ENCODE measurements at regions not wholly inside any gene's neighbourhood (a gene's known extent, or its start where the extent isn't known, plus 50 kb on each side); places are given as distances from the start of the nearest gene placed in this dataset.

DNA sequence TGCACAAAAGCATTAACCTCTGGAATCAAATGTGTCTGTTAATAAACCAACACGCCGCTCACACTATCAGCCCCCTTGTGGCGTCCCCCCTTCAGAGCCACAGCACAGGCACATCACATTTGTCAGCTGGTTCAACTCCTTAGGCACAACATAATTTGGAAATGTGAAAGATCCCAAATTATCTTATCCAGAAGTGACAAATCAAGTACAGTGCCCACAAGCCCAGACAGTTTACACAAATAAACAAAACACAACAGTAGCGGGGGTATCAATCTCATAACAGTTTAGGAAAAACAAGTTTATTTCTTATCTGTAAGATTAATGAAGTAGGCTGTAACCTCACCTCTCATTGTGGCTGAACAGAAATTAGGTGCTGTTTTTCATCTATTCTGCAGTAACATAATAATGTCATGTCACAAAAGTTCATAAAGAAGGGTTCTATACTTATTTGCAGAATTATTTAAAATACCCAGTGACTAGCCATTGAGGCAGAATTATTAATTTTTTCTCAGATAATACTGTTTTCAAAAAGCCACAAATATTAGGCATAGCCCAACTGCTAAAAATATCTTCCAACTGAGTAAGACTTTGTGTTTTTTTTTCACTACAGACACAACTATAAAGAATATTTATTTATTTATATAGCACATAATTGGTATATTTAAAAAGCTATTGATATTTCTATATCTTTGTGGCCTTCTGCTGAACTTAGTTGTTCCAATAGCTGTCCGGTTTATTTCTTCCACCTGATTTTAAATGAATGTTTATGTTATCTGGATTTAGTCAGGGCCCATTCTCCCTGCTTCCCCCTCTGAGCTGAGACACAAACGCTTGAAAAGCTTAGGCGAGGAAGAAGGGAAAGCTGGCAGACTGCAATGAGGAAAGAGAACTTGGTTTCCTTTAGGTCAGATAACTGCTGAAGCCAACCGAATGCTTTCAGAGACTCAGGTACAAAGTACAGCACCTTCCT is 214.7 kb downstream of the QDPR start:
- no peak for DNase-seq (ENCODE audit: low read depth in 1 of 2, low spot score in 1 of 2)

DNA sequence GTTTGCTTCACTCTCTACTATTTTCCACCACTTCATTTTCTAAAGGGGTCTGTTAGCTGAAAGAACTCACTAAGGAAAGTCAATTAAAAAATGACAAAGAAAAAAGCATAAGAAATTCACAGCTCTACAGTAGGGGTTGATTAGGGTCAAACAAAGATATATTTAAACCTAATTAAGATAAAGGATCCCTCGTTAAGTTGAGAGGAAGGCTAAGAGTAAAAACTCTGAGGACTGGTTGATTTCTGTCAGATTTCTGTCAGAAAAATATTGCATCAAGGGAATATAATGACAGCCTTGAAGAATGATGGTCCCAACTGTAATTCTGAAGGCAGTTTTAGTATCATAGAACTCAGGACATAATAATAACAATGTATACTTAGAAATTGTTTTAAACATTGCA is 218.0 kb downstream of the QDPR start:
- DNase-seq (ENCODE audit: low read depth in 1 of 2, low spot score in 1 of 2), result no peak

- no peak for DNase-seq (ENCODE audit: low read depth in 1 of 2, low spot score in 1 of 2)
These were observed 223.7 kb downstream of the QDPR start for GRCh38 chr4:17288151-17288550.

- DNase-seq (ENCODE audit: low read depth in 1 of 2, low spot score in 1 of 2), result no peak
These were observed 225.0 kb downstream of the QDPR start for GRCh38 chr4:17286752-17287460.

- no peak for DNase-seq (ENCODE audit: low read depth in 1 of 2, low spot score in 1 of 2)
These were observed 226.1 kb downstream of the QDPR start for GRCh38 chr4:17285747-17286146.

GRCh38 chr4:17284323-17285175 is 227.3 kb downstream of the QDPR start:
- DNase-seq (ENCODE audit: low read depth in 1 of 2, low spot score in 1 of 2), result no peak

- no peak for DNase-seq (ENCODE audit: low read depth in 1 of 2, low spot score in 1 of 2)
These were observed 228.1 kb downstream of the QDPR start for GRCh38 chr4:17283832-17284231.

- no peak for DNase-seq (ENCODE audit: low read depth in 1 of 2, low spot score in 1 of 2)
These were observed 228.6 kb downstream of the QDPR start for GRCh38 chr4:17283251-17283650.

DNA sequence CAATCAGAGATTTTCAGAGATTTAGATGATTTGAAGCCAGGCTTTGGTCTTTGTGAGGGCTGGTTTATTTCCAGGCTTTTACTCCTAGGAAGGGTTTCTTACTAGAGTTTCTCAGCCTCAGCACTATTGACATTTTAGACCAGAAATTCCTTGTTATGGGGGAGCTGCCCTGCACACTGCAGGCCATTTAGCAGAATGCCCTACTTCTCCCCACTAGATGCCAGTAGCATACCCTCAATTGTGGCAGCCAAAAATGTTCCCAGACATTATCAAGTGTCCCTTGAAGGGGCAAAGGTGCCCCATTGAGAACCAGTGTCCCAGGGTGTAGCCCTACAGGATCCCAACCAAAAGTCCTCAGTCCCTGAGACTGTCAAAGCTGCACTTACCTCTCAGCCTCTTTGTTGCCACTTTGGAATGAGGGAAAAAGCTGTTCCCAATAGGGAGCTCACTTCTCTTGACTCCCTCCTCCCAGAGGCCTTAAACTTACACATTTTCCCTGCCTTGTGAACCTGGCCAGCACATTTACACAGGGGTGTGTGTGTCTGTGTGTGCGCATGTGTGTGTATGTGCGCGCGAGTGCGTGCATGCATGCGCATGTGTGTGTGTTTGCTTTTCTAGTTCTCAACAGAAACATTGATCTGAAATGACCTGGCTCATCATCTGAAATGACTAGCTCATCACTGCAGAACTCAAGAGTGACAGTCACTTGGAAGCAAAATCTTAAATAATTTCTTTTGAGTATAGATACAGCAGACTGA is 231.4 kb downstream of the QDPR start:
- DNase-seq (ENCODE audit: low read depth in 1 of 2, low spot score in 1 of 2), result no peak

GRCh38 chr4:17276776-17277175 is 235.1 kb downstream of the QDPR start:
- DNase-seq (ENCODE audit: low read depth in 1 of 2, low spot score in 1 of 2), result no peak

DNA sequence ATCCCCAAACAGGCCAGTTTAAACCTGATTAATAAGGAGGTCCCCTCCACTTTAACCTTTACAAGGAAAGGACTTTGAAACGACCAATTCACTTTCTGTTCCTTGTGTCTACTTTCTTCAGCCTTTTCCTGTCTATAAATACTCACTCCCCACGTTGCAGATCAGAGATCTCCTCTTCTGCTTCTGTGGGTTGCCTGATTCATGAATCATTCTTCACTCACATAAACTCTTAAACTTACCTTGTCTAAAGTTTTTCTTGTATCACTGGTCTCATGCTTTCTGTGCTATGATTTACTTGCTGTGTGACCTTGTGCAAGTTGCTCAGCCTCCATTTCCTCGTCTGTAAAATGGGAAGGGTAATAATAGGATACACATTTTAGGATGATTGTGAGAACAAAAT is 236.1 kb downstream of the QDPR start:
- DNase-seq (ENCODE audit: low read depth in 1 of 2, low spot score in 1 of 2), result no peak

GRCh38 chr4:17273047-17273446 is 238.8 kb downstream of the QDPR start:
- DNase-seq (ENCODE audit: low read depth in 1 of 2, low spot score in 1 of 2), result no peak

GRCh38 chr4:17272154-17272553 is 239.7 kb downstream of the QDPR start:
- DNase-seq (ENCODE audit: low read depth in 1 of 2, low spot score in 1 of 2), result no peak

DNA sequence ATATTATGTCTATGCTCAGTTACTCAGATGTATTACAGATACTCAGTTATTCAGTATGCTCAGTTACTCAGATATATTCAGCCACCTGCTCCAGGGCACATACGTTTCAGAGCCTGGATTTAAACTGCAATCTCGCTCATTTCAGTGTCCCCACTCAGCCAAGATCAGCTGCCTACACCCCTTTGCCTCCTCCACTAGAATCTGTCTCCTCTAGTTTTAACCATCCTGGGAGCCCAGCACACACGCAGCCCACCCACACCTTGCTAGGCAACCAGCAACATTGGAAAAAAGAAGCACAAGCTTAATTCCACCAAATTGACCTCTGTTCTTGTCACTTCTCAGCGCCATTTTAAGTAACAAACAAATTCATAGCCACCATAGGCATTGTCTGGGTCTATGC is 246.2 kb downstream of the QDPR start:
- DNase-seq (ENCODE audit: low read depth in 1 of 2, low spot score in 1 of 2), result no peak

DNA sequence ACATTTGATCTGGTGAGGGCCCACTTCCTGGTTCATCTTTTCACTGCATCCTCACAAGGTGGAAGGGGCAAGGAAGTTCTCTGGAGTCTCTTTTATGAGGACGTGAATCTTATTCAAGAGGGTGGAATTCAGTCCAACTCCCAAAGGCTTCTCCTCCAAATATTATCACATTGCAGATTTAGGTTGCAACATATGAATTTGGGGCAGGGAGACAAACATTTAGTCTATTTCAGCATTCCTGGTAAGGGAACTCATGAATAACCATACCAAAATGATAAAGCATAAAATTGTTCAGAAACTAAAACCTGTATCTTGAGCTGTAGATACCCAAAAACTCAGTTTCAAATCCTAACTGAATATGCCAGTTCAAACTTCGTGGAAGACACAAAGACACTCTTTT is 246.8 kb downstream of the QDPR start:
- DNase-seq (ENCODE audit: low read depth in 1 of 2, low spot score in 1 of 2), result no peak

DNA sequence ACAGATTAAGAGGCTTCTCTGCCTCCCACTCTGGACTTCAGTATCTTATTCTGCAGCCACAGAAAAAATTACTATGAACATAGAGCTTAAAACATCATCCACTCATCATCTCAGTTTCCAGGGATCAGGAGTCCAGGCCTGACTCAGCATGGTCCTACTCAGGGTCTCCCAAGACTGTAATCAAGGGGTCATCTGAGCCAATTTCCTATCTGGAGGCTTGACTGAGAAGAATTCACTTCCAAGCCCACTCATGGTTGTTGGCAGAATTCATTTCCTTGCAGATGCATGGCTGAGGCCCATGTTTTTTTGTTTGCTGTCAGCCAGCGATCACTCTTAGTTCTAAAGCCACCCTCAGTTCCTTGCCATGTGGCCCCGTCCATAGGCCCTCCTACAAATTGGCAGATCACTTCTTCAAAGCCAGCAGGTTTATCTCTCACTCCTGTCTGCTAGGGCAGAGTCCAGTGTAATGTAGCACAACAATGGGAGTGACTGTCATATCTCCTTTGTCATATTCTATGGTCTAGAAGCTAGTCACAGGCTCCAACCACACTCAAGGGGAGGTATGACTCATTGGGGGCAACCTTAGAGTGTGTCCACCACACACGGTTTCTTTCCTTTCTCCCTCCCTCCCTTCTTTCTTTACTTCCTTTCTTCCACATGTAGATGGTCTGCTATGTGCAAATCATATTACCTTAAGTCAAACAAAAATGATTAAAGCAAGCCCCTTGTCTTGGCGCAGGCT is 251.6 kb downstream of the QDPR start:
- no peak for DNase-seq (ENCODE audit: low read depth in 1 of 2, low spot score in 1 of 2)

- DNase-seq (ENCODE audit: low read depth in 1 of 2, low spot score in 1 of 2), result no peak
These were observed 253.8 kb downstream of the QDPR start for GRCh38 chr4:17258106-17258505.

DNA sequence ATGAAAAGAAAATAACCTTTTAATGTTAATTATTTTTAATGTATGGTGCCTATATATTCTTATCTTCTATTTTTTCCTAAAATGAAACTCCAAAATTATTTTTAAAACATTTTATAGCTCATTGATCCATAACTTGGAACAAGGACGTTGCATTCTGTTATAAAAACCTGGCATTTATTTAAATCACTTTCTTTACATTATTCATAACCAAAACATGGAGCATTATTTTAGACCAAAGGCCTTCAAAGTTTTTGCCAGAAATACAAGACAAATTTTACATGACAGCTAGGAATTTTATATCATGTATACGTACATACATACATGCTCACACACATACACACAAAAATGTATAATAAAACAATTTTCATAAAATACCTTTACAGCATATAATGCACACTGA is 259.8 kb downstream of the QDPR start:
- DNase-seq (ENCODE audit: low read depth in 1 of 2, low spot score in 1 of 2), result no peak

GRCh38 chr4:17251101-17251500 is 260.8 kb downstream of the QDPR start:
- DNase-seq (ENCODE audit: low read depth in 1 of 2, low spot score in 1 of 2), result no peak

GRCh38 chr4:17250591-17250990 is 261.3 kb downstream of the QDPR start:
- DNase-seq (ENCODE audit: low read depth in 1 of 2, low spot score in 1 of 2), result no peak
